ENCODE measurements at regions not wholly inside any gene's neighbourhood (a gene's known extent, or its start where the extent isn't known, plus 50 kb on each side); places are given as distances from the start of the nearest gene placed in this dataset.

DNA sequence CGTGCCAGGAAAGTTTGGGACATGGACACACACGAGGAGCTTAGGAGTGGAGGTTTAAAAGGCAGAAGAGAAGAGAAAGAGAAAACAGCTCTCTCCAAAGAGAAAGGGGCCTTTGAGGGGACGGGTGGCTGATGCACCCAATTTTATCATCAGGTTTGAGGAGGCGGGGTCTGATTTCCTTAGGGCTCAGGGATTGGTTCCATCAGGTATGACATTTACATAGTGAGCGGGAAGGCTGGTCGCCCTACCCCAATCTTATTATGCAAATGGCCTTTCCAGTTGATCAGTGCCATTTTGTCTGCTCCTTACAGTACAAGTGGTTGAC, 749.1 kb upstream of the TPTE start:
- TF ChIP-seq EP300 (IDR thresholded peaks at IDR 0.05; ENCODE audit: borderline replicate concordance) = no peak
- TF ChIP-seq TCF12 (IDR thresholded peaks at IDR 0.05; ENCODE audit: low read depth) = no peak
- TF ChIP-seq NFIC (IDR thresholded peaks at IDR 0.05) = no peak
- no peak for TF ChIP-seq CREB1 (IDR thresholded peaks at IDR 0.05; ENCODE audit: low read depth)
- TF ChIP-seq ZBTB7A (IDR thresholded peaks at IDR 0.05; ENCODE audit: low read depth) = no peak
- TF ChIP-seq CEBPB (IDR thresholded peaks at IDR 0.05) = no peak
- TF ChIP-seq MAX (IDR thresholded peaks at IDR 0.05) = no peak
- TF ChIP-seq RAD21 (IDR thresholded peaks at IDR 0.05; ENCODE audit: low read depth) = no peak
- TF ChIP-seq USF1 (IDR thresholded peaks at IDR 0.05) = no peak
- no peak for TF ChIP-seq TAF1 (IDR thresholded peaks at IDR 0.05; ENCODE audit: low read depth)
- TF ChIP-seq, protein P1, sequence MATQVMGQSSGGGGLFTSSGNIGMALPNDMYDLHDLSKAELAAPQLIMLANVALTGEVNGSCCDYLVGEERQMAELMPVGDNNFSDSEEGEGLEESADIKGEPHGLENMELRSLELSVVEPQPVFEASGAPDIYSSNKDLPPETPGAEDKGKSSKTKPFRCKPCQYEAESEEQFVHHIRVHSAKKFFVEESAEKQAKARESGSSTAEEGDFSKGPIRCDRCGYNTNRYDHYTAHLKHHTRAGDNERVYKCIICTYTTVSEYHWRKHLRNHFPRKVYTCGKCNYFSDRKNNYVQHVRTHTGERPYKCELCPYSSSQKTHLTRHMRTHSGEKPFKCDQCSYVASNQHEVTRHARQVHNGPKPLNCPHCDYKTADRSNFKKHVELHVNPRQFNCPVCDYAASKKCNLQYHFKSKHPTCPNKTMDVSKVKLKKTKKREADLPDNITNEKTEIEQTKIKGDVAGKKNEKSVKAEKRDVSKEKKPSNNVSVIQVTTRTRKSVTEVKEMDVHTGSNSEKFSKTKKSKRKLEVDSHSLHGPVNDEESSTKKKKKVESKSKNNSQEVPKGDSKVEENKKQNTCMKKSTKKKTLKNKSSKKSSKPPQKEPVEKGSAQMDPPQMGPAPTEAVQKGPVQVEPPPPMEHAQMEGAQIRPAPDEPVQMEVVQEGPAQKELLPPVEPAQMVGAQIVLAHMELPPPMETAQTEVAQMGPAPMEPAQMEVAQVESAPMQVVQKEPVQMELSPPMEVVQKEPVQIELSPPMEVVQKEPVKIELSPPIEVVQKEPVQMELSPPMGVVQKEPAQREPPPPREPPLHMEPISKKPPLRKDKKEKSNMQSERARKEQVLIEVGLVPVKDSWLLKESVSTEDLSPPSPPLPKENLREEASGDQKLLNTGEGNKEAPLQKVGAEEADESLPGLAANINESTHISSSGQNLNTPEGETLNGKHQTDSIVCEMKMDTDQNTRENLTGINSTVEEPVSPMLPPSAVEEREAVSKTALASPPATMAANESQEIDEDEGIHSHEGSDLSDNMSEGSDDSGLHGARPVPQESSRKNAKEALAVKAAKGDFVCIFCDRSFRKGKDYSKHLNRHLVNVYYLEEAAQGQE (IDR thresholded peaks at IDR 0.05; ENCODE audit: low read depth) = no peak

All from Ishikawa (cell line).